OCI-LY1 (cell line): ENCODE measurements at regions not wholly inside any gene's neighbourhood (a gene's known extent, or its start where the extent isn't known, plus 50 kb on each side); places are given as distances from the start of the nearest gene placed in this dataset.

Experiments used
- EZH2 ChIP-seq: fragments of 200-600 bp; sonication (generic), shearing (Covaris generic); IDR thresholded peaks from 2 replicates; pipeline ENCODE4 v1.8.0; 2017; ENCODE audit warnings: borderline replicate concordance, mixed run types, mild to moderate bottlenecking, antibody characterized with exemption, low read length, moderate library complexity, mixed read lengths
- TF ChIP-seq, protein P1 (sequence below): fragments of 200-600 bp; sonication (generic), shearing (Covaris generic); IDR thresholded peaks from 2 replicates; pipeline ENCODE4 v1.5.1; 2017; ENCODE audit warnings: mild to moderate bottlenecking, antibody characterized with exemption, low read length, moderate library complexity, mixed read lengths

GRCh38 chrX:117771384-117771783 is 345.2 kb downstream of the KLHL13 start:
- TF ChIP-seq, protein P1, sequence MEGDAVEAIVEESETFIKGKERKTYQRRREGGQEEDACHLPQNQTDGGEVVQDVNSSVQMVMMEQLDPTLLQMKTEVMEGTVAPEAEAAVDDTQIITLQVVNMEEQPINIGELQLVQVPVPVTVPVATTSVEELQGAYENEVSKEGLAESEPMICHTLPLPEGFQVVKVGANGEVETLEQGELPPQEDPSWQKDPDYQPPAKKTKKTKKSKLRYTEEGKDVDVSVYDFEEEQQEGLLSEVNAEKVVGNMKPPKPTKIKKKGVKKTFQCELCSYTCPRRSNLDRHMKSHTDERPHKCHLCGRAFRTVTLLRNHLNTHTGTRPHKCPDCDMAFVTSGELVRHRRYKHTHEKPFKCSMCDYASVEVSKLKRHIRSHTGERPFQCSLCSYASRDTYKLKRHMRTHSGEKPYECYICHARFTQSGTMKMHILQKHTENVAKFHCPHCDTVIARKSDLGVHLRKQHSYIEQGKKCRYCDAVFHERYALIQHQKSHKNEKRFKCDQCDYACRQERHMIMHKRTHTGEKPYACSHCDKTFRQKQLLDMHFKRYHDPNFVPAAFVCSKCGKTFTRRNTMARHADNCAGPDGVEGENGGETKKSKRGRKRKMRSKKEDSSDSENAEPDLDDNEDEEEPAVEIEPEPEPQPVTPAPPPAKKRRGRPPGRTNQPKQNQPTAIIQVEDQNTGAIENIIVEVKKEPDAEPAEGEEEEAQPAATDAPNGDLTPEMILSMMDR, result no peak
- no peak for TF ChIP-seq EZH2
